ENCODE measurements at regions not wholly inside any gene's neighbourhood (a gene's known extent, or its start where the extent isn't known, plus 50 kb on each side); places are given as distances from the start of the nearest gene placed in this dataset.

DNA sequence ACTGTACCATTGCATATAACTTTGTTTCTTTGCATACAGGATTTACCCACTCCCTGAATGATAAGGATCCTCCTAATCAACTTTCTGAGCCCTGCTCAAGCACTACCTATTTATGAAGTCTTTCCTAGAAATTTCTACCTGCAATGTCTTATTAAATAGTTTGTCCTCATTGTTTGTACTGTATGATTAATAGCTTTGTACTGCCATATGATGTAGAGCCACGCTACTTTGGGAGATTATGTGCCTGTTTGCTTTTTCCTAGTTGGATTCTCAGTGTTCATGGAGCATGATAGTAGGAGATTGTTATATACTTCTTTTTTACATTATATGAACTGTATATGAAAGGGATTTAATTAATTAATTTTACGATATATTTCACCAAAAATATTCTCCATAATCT lies 327.1 kb upstream of the GALNT5 start:
- TF ChIP-seq CTCF (IDR thresholded peaks at IDR 0.05), result no peak
- no peak for TF ChIP-seq POLR2A (IDR thresholded peaks at IDR 0.05)

All from adrenal gland (tissue), 5 donors.